IPS DF 6.9 (cell line): ENCODE measurements at regions not wholly inside any gene's neighbourhood (a gene's known extent, or its start where the extent isn't known, plus 50 kb on each side); places are given as distances from the start of the nearest gene placed in this dataset.
A peak's percentile ranks its signal among the peaks of the same experiment; 100 is the strongest.
"Not testable (repeated sequence)": the region's sequence is repeated elsewhere in the genome, so short reads cannot be mapped to it uniquely, and the experiment has no call there.

Source experiments
- DNase-seq: peaks from one replicate; pipeline ENCODE4 v3.0.0-alpha.2; 2013; ENCODE audit warnings: low read depth, low spot score
- H3K27ac ChIP-seq: one replicate; pipeline ENCODE4 v1.5.1; 2013; ENCODE audit warnings: low read length, control low read depth
- H3K27me3 ChIP-seq: 2 replicates; pipeline ENCODE4 v1.6.1; 2013; ENCODE audit warnings: mild to moderate bottlenecking, low read length; ENCODE audit not compliant: control insufficient read depth, insufficient read depth
- H3K36me3 ChIP-seq: 2 replicates; pipeline ENCODE4 v1.6.1; 2013; ENCODE audit warnings: low read length; ENCODE audit not compliant: control insufficient read depth, insufficient read depth
- H3K4me1 ChIP-seq: 2 replicates; pipeline ENCODE4 v1.6.1; 2013; ENCODE audit warnings: low read length; ENCODE audit not compliant: control insufficient read depth, insufficient read depth
- H3K4me3 ChIP-seq: 2 replicates; pipeline ENCODE4 v1.5.1; 2013; ENCODE audit warnings: mild to moderate bottlenecking, low read length
- H3K9me3 ChIP-seq: 2 replicates; pipeline ENCODE4 v1.6.1; 2013; ENCODE audit warnings: low read length, inconsistent platforms; ENCODE audit not compliant: control insufficient read depth, insufficient read depth
- WGBS: extraction: QIAGEN DNeasy Blood & Tissue Kit; methylation state at CpG from one replicate; pipeline ENCODE4 v1.1.7; 2013; ENCODE audit warnings: mixed read lengths, missing lambda C conversion rate; ENCODE audit not compliant: insufficient read length, insufficient coverage; 5-methylcytosine and 5-hydroxymethylcytosine counted together

- Histone ChIP-seq H3K4me1 (no peaks in the 10 kb centered on the region), H3K27ac (no peak overlapping the region), H3K9me3 (no peaks in the 10 kb centered on the region), H3K27me3 (no peaks in the 10 kb centered on the region), H3K4me3 (no peak overlapping the region), H3K36me3 (no peaks in the 10 kb centered on the region)
- no CpG with 5 or more reads among the region's 1 CpG for WGBS
- DNase-seq = no peak
Measured at GRCh38 chr13:75985132-75985531, 349.0 kb downstream of the LMO7 start.

GRCh38 chr13:75978818-75979217, 342.7 kb downstream of the LMO7 start:
- Histone ChIP-seq H3K4me3 (no peak overlapping the region), H3K27ac (no peak overlapping the region), H3K27me3 (no peaks in the 10 kb centered on the region), H3K4me1 (no peaks in the 10 kb centered on the region), H3K36me3 (no peaks in the 10 kb centered on the region), H3K9me3 (no peaks in the 10 kb centered on the region)
- no peak for DNase-seq

- no peaks in the 10 kb centered on the region for H3K36me3 ChIP-seq
- no peaks in the 10 kb centered on the region for H3K9me3 ChIP-seq
- H3K4me1 ChIP-seq = no peaks in the 10 kb centered on the region; the same call in 1 of the 2 replicates
- no peaks in the 10 kb centered on the region for H3K27me3 ChIP-seq
- H3K27ac ChIP-seq = no peak overlapping the region
- H3K4me3 ChIP-seq = no peak overlapping the region
- no CpG with 5 or more reads among the region's 4 CpGs for WGBS
- DNase-seq = no peak
Measured at GRCh38 chr13:75968103-75968838, 332.1 kb downstream of the LMO7 start.

- peak; percentile 7 for DNase-seq
- no CpG with 5 or more reads among the region's 4 CpGs for WGBS
- Histone ChIP-seq H3K27ac (no peak overlapping the region), H3K27me3 (no peaks in the 10 kb centered on the region), H3K9me3 (no peaks in the 10 kb centered on the region), H3K4me1 (no peaks in the 10 kb centered on the region; the same call in 1 of the 2 replicates), H3K36me3 (no peaks in the 10 kb centered on the region), H3K4me3 (no peak overlapping the region)
Measured at GRCh38 chr13:75963302-75963701, 327.2 kb downstream of the LMO7 start.

GRCh38 chr13:75961911-75962310, 325.8 kb downstream of the LMO7 start:
- WGBS = no CpG with 5 or more reads among the region's 2 CpGs
- DNase-seq = no peak
- H3K36me3 ChIP-seq = no peaks in the 10 kb centered on the region
- H3K27ac ChIP-seq = no peak overlapping the region
- H3K4me3 ChIP-seq = no peak overlapping the region
- H3K9me3 ChIP-seq = no peaks in the 10 kb centered on the region
- H3K27me3 ChIP-seq = no peaks in the 10 kb centered on the region
- H3K4me1 ChIP-seq = no peaks in the 10 kb centered on the region; the same call in 1 of the 2 replicates

GRCh38 chr13:75960538-75960994, 324.4 kb downstream of the LMO7 start:
- DNase-seq = no peak
- Histone ChIP-seq H3K4me1 (no peaks in the 10 kb centered on the region; the same call in 1 of the 2 replicates), H3K27me3 (no peaks in the 10 kb centered on the region), H3K27ac (no peak overlapping the region), H3K4me3 (no peak overlapping the region), H3K9me3 (no peaks in the 10 kb centered on the region), H3K36me3 (no peaks in the 10 kb centered on the region)
- WGBS = no CpG with 5 or more reads among the region's 1 CpG

- DNase-seq = no peak
- Histone ChIP-seq H3K4me1 (no peaks in the 10 kb centered on the region; the same call in 1 of the 2 replicates), H3K27ac (no peak overlapping the region), H3K9me3 (no peaks in the 10 kb centered on the region), H3K36me3 (no peaks in the 10 kb centered on the region), H3K4me3 (no peak overlapping the region), H3K27me3 (no peaks in the 10 kb centered on the region)
- WGBS = no CpG with 5 or more reads among the region's 3 CpGs
Measured at GRCh38 chr13:75959861-75960481, 323.8 kb downstream of the LMO7 start.

GRCh38 chr13:75953589-75953988, 317.5 kb downstream of the LMO7 start:
- DNase-seq, H3K36me3 ChIP-seq, H3K27me3 ChIP-seq, H3K4me1 ChIP-seq, H3K27ac ChIP-seq, H3K4me3 ChIP-seq, H3K9me3 ChIP-seq: not testable (repeated sequence)
- no CpG with 5 or more reads among the region's 2 CpGs for WGBS

GRCh38 chr13:75947448-75947847, 311.3 kb downstream of the LMO7 start:
- no peaks in the 10 kb centered on the region for H3K36me3 ChIP-seq

GRCh38 chr13:75946536-75947284, 310.6 kb downstream of the LMO7 start:
- H3K27ac ChIP-seq = no peak overlapping the region
- DNase-seq = no peak
- no peaks in the 10 kb centered on the region for H3K9me3 ChIP-seq
- H3K27me3 ChIP-seq = no peaks in the 10 kb centered on the region
- H3K4me3 ChIP-seq = no peak overlapping the region
- no peaks in the 10 kb centered on the region for H3K4me1 ChIP-seq
- no CpG with 5 or more reads among the region's 4 CpGs for WGBS
- H3K36me3 ChIP-seq = no peaks in the 10 kb centered on the region

More at GRCh38 chr13:75947448-75947847, 311.3 kb downstream of the LMO7 start:
- no peak for DNase-seq
- no CpG with 5 or more reads among the region's 2 CpGs for WGBS
- H3K4me1 ChIP-seq = no peaks in the 10 kb centered on the region
- no peaks in the 10 kb centered on the region for H3K27me3 ChIP-seq
- no peak overlapping the region for H3K27ac ChIP-seq
- no peaks in the 10 kb centered on the region for H3K9me3 ChIP-seq
- no peak overlapping the region for H3K4me3 ChIP-seq
